T-cell (primary cell): ENCODE measurements at regions not wholly inside any gene's neighbourhood (a gene's known extent, or its start where the extent isn't known, plus 50 kb on each side); places are given as distances from the start of the nearest gene placed in this dataset.

Experiments used
- ATAC-seq, 4 experiments: fragments of 200-7000 bp in 3 of 4; fragments of 150-1000 bp in 1 of 4; cut with Tn5 transposase; replicated peaks in 1 of 4; 1 replicate in 3 of 4; 2 replicates in 1 of 4; pipeline ENCODE4 v1.10.0; 2021; ENCODE audit warnings: moderate library complexity in 3 of 4, mild to moderate bottlenecking in 2 of 4, moderate number of reproducible peaks in 1 of 4
- CTCF ChIA-PET, 2 donors: fragments of 300-600 bp; sonication (Branson Sonifier 250); formaldehyde crosslinking; loops; one replicate each; lab custom pipeline; 2022; ENCODE audit warnings: antibody characterized with exemption in 2 of 2; lab: Charles Lee
- POLR2A ChIA-PET, 2 donors: fragments of 300-600 bp; sonication (Branson Sonifier 250); formaldehyde crosslinking; loops; one replicate each; lab custom pipeline; 2022; ENCODE audit warnings: antibody characterized with exemption in 2 of 2; lab: Charles Lee
- DNase-seq, 35 experiments: peaks; one replicate each; pipeline versions ENCODE4 v3.0.0 to v3.0.0-alpha.2; 2013 to 2023
- H3K27ac ChIP-seq: one replicate; pipeline ENCODE4 v1.5.1; 2013; ENCODE audit warnings: low read length
- H3K27me3 ChIP-seq, 2 experiments: replicated peaks in 1 of 2; 1 replicate in 1 of 2; 2 replicates in 1 of 2; pipeline versions ENCODE4 v1.6.1 to v1.7.0; 2013; ENCODE audit warnings: low read length in 1 of 2, mixed read lengths in 1 of 2; ENCODE audit not compliant: control insufficient read depth in 2 of 2, insufficient read depth in 2 of 2; ENCODE audit errors: extremely low read depth in 1 of 2
- H3K36me3 ChIP-seq, 2 donors: 1 replicate in 1 of 2; 2 replicates in 1 of 2; pipeline versions ENCODE4 v1.6.1 to v1.7.0; 2013; ENCODE audit warnings: low read length in 1 of 2; ENCODE audit not compliant: control insufficient read depth in 2 of 2, insufficient read depth in 1 of 2; ENCODE audit errors: extremely low read depth in 1 of 2
- H3K4me1 ChIP-seq, 2 experiments: 1 replicate in 1 of 2; 2 replicates in 1 of 2; pipeline versions ENCODE4 v1.6.1 to v1.7.0; 2013; ENCODE audit warnings: low read length in 2 of 2, mixed read lengths in 1 of 2; ENCODE audit not compliant: insufficient read depth in 2 of 2, control insufficient read depth in 1 of 2; ENCODE audit errors: extremely low read depth in 1 of 2
- H3K4me3 ChIP-seq, 2 donors: 1 replicate in 1 of 2; 2 replicates in 1 of 2; pipeline versions ENCODE4 v1.5.1 to v1.7.0; 2013; ENCODE audit warnings: mild to moderate bottlenecking in 2 of 2, low read length in 1 of 2, moderate library complexity in 1 of 2; ENCODE audit not compliant: control insufficient read depth in 1 of 2; ENCODE audit errors: extremely low read depth in 1 of 2
- H3K9me3 ChIP-seq: 2 replicates; pipeline ENCODE4 v1.7.0; 2013
- H3K27ac Mint-ChIP-seq, 2 donors: one replicate each; pipeline ENCODE4 v1.8.0; 2020 to 2021; ENCODE audit warnings: mild to moderate bottlenecking in 2 of 2, mixed read lengths in 2 of 2
- H3K27me3 Mint-ChIP-seq, 2 donors: one replicate each; pipeline ENCODE4 v1.8.0; 2021 to 2022; ENCODE audit warnings: mixed read lengths in 2 of 2
- H3K36me3 Mint-ChIP-seq: one replicate; pipeline ENCODE4 v1.8.0; 2021; ENCODE audit warnings: mixed read lengths
- H3K4me1 Mint-ChIP-seq, 3 donors: one replicate each; pipeline ENCODE4 v1.8.0; 2020 to 2022; ENCODE audit warnings: mixed read lengths in 3 of 3, mild to moderate bottlenecking in 1 of 3
- H3K4me3 Mint-ChIP-seq, 3 donors: one replicate each; pipeline ENCODE4 v1.8.0; 2020 to 2022; ENCODE audit warnings: mild to moderate bottlenecking in 3 of 3, mixed read lengths in 3 of 3, moderate library complexity in 3 of 3
- H3K9me3 Mint-ChIP-seq, 3 donors: one replicate each; pipeline ENCODE4 v1.8.0; 2020 to 2022; ENCODE audit warnings: mixed read lengths in 3 of 3
- WGBS: methylation state at CpG from one replicate; pipeline ENCODE4 v1.1.5; 2013; ENCODE audit warnings: missing lambda C conversion rate; ENCODE audit not compliant: insufficient coverage; 5-methylcytosine and 5-hydroxymethylcytosine counted together

GRCh38 chr1:30489737-30490389 is 233.5 kb downstream of the MATN1 start:
- H3K36me3 Mint-ChIP-seq, result no peaks in the 10 kb centered on the region
- no peak for DNase-seq
- ChIA-PET POLR2A (no interaction called here), CTCF (no interaction called here)
- Histone ChIP-seq H3K27ac (no peak overlapping the region), H3K36me3 (no peaks in the 10 kb centered on the region), H3K4me1 (no peaks in the 10 kb centered on the region), H3K27me3 (peaks cover 0 to 28% of the 10 kb centered on the region in 2 experiments), H3K4me3 (no peak overlapping the region), H3K9me3 (no peaks in the 10 kb centered on the region)
- peaks cover 8 to 9% of the 10 kb centered on the region in 2 donors for H3K27me3 Mint-ChIP-seq
- H3K4me1 Mint-ChIP-seq, result no peaks in the 10 kb centered on the region
- ATAC-seq, result no peak
- peaks cover 4 to 6% (median 5%) of the 10 kb centered on the region in 3 donors for H3K9me3 Mint-ChIP-seq
- no peak overlapping the region for H3K27ac Mint-ChIP-seq
- WGBS, result 92% methylated on average over 3 of the region's 3 CpGs
- H3K4me3 Mint-ChIP-seq, result no peak overlapping the region

DNA sequence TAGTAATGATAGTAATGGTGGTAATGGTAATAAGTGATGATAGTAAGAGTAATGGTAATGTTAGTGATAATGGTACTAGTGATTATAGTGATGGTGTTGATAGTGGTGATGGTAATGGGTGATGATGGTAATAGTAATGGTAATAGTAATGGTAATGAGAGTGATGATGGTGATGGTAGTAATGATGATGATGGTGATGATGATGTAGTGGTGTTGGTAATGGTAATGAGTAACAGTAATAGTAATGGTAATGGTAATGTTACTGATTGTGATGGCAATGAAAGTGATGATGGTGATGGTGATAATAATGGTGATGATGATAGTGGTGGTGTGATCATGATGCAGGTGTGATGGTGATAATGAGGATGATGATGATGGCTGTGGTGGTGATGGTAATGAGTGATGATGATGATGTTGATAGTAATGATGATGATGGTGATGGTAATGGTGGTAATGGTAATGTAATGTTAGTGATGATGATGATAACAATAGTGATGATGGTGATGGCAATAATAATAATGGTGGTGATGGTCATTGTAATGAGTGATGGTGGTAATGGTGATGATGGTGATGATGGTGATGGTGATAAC is 235.0 kb downstream of the MATN1 start:
- ChIA-PET POLR2A (no interaction called here), CTCF (no interaction called here)
- Mint-ChIP-seq H3K9me3 (peaks cover 0 to 4% (median 1%) of the 10 kb centered on the region in 3 donors), H3K4me1 (no peaks in the 10 kb centered on the region), H3K4me3 (no peak overlapping the region), H3K36me3 (no peaks in the 10 kb centered on the region), H3K27ac (no peak overlapping the region), H3K27me3 (peaks cover 9 to 11% of the 10 kb centered on the region in 2 donors)
- Histone ChIP-seq H3K36me3 (no peaks in the 10 kb centered on the region), H3K4me1 (no peaks in the 10 kb centered on the region), H3K9me3 (no peaks in the 10 kb centered on the region), H3K27me3 (peaks cover 0 to 39% of the 10 kb centered on the region in 2 experiments), H3K4me3 (no peak overlapping the region), H3K27ac (no peak overlapping the region)
- DNase-seq (no peak), ATAC-seq (no peak)

DNA sequence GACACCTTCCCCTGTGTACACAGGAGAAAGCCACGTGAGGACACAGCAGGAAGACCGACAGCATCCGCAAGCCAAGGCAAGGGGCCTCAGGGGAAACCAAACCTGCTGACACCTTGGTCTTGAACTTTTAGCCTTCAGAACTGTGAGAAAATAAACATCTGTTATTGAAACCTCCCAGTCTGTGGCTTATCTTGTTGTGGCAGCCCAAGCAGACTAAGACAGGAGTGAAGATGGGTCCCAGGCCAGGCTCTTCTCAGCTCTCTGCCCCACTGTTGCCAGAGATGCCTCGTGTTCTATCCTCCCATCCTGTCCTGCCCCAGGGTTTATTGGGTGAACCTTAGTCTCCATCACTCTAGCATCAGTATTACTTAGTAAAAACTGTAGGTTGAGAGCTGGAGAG is 236.3 kb downstream of the MATN1 start:
- H3K36me3 ChIP-seq, result no peaks in the 10 kb centered on the region
- peaks cover 0 to 6% (median 5%) of the 10 kb centered on the region in 3 donors for H3K9me3 Mint-ChIP-seq
- H3K27ac Mint-ChIP-seq, result no peak overlapping the region
- no peaks in the 10 kb centered on the region for H3K4me1 Mint-ChIP-seq
- WGBS, result 100% methylated on average over 2 of the region's 4 CpGs
- H3K27me3 ChIP-seq, result peaks cover 0 to 44% of the 10 kb centered on the region in 2 experiments
- H3K4me3 Mint-ChIP-seq, result no peak overlapping the region
- no peaks in the 10 kb centered on the region for H3K9me3 ChIP-seq
- no peak for ATAC-seq
- ChIA-PET POLR2A (no interaction called here), CTCF (no interaction called here)
- peaks cover 11 to 14% of the 10 kb centered on the region in 2 donors for H3K27me3 Mint-ChIP-seq
- no peaks in the 10 kb centered on the region for H3K4me1 ChIP-seq
- H3K4me3 ChIP-seq, result no peak overlapping the region
- DNase-seq, result no peak
- no peak overlapping the region for H3K27ac ChIP-seq
- H3K36me3 Mint-ChIP-seq, result no peaks in the 10 kb centered on the region

- ATAC-seq (no peak), DNase-seq (no peak)
- no peak overlapping the region for H3K27ac Mint-ChIP-seq
- Histone ChIP-seq H3K4me1 (no peaks in the 10 kb centered on the region), H3K27me3 (peaks cover 0 to 36% of the 10 kb centered on the region in 2 experiments), H3K36me3 (no peaks in the 10 kb centered on the region), H3K9me3 (no peaks in the 10 kb centered on the region), H3K27ac (no peak overlapping the region), H3K4me3 (no peak overlapping the region)
- H3K9me3 Mint-ChIP-seq, result peaks cover 0 to 18% (median 10%) of the 10 kb centered on the region in 3 donors
- ChIA-PET CTCF (no interaction called here), POLR2A (no interaction called here)
- H3K36me3 Mint-ChIP-seq, result no peaks in the 10 kb centered on the region
- H3K4me1 Mint-ChIP-seq, result no peaks in the 10 kb centered on the region
- WGBS, result 88% methylated on average over 4 of the region's 6 CpGs
- H3K4me3 Mint-ChIP-seq, result no peak overlapping the region
- H3K27me3 Mint-ChIP-seq, result peaks cover 11 to 13% of the 10 kb centered on the region in 2 donors
Observed at GRCh38 chr1:30485072-30485471, 238.3 kb downstream of the MATN1 start.

- no peaks in the 10 kb centered on the region for H3K4me1 ChIP-seq
- 88% methylated on average over 1 of the region's 1 CpG for WGBS
- no peaks in the 10 kb centered on the region for H3K9me3 ChIP-seq
- no peaks in the 10 kb centered on the region for H3K36me3 ChIP-seq
- ATAC-seq (no peak), DNase-seq (no peak)
- H3K4me3 Mint-ChIP-seq, result no peak overlapping the region
- peaks cover 0 to 18% (median 10%) of the 10 kb centered on the region in 3 donors for H3K9me3 Mint-ChIP-seq
- H3K27me3 Mint-ChIP-seq, result peaks cover 8 to 12% of the 10 kb centered on the region in 2 donors
- no peaks in the 10 kb centered on the region for H3K4me1 Mint-ChIP-seq
- no peak overlapping the region for H3K27ac Mint-ChIP-seq
- ChIA-PET CTCF (no interaction called here), POLR2A (no interaction called here)
- no peak overlapping the region for H3K4me3 ChIP-seq
- H3K27ac ChIP-seq, result no peak overlapping the region
- H3K36me3 Mint-ChIP-seq, result no peaks in the 10 kb centered on the region
- H3K27me3 ChIP-seq, result peaks cover 0 to 34% of the 10 kb centered on the region in 2 experiments
Observed at GRCh38 chr1:30484668-30485067, 238.7 kb downstream of the MATN1 start.

GRCh38 chr1:30479575-30479974 is 243.8 kb downstream of the MATN1 start:
- H3K4me3 Mint-ChIP-seq, result no peak overlapping the region
- Histone ChIP-seq H3K36me3 (no peaks in the 10 kb centered on the region), H3K27me3 (peaks cover 0 to 29% of the 10 kb centered on the region in 2 experiments), H3K27ac (no peak overlapping the region), H3K4me1 (no peaks in the 10 kb centered on the region), H3K9me3 (no peaks in the 10 kb centered on the region), H3K4me3 (no peak overlapping the region)
- H3K4me1 Mint-ChIP-seq, result no peaks in the 10 kb centered on the region
- H3K9me3 Mint-ChIP-seq, result peaks cover 0 to 18% (median 6%) of the 10 kb centered on the region in 3 donors
- no peaks in the 10 kb centered on the region for H3K36me3 Mint-ChIP-seq
- ATAC-seq, result no peak
- DNase-seq, result no peak
- 89% methylated on average over 4 of the region's 7 CpGs for WGBS
- CTCF ChIA-PET, result interaction anchor here in 1 of 2 donors (0.6 kb wide), 1 partner anchor 1039 kb away, joined by 3 read pairs; no protein-coding TSS in a partner anchor
- no peak overlapping the region for H3K27ac Mint-ChIP-seq
- POLR2A ChIA-PET, result no interaction called here
- peaks cover 9 to 14% of the 10 kb centered on the region in 2 donors for H3K27me3 Mint-ChIP-seq
